IMR-90 (cell line): ENCODE measurements at regions not wholly inside any gene's neighbourhood (a gene's known extent, or its start where the extent isn't known, plus 50 kb on each side); places are given as distances from the start of the nearest gene placed in this dataset.

ENCODE experiments used
- ATAC-seq: fragments of 200-7000 bp; cut with Tn5 transposase; 2 replicates; pipeline ENCODE4 v1.9.1; 2020; ENCODE audit warnings: low read depth, mild to moderate bottlenecking, moderate library complexity
- BruUV-seq: library from RNA; stranded (reverse); fragments of 400-500 nt; replicated peaks from 2 replicates; lab custom pipeline; 2021; lab: Mats Ljungman, UMichigan
- CTCF ChIA-PET: fragments of 300-600 bp; formaldehyde crosslinking; extraction: SDS; loops from one replicate; lab custom pipeline; 2021; ENCODE audit warnings: antibody characterized with exemption; lab: Yijun Ruan, JAX
- POLR2A ChIA-PET: fragments of 300-600 bp; sonication (Branson Sonifier 250); formaldehyde crosslinking; loops from one replicate; lab custom pipeline; 2022; ENCODE audit warnings: antibody characterized with exemption; ENCODE audit not compliant: unreplicated experiment; lab: Charles Lee
- DNase-seq: peaks from one replicate; pipeline ENCODE4 v3.0.0; 2013
- H2AFZ ChIP-seq: replicated peaks from 2 replicates; pipeline ENCODE3; 2013; ENCODE audit warnings: low read length, mild to moderate bottlenecking; ENCODE audit not compliant: poor library complexity
- H2AK5ac ChIP-seq: 2 replicates; pipeline ENCODE4 v1.6.1; 2013; ENCODE audit warnings: low read depth, low read length, inconsistent platforms
- H2AK9ac ChIP-seq: replicated peaks from 2 replicates; pipeline ENCODE3; 2013; ENCODE audit warnings: mild to moderate bottlenecking, low read depth, low read length, moderate library complexity; ENCODE audit not compliant: poor library complexity
- H2BK120ac ChIP-seq: 2 replicates; pipeline ENCODE4 v1.6.1; 2013; ENCODE audit warnings: low read depth, low read length, inconsistent platforms
- H2BK15ac ChIP-seq: 3 replicates; pipeline ENCODE4 v1.6.1; 2013; ENCODE audit warnings: low read depth, low read length, inconsistent platforms
- H2BK20ac ChIP-seq: 2 replicates; pipeline ENCODE4 v1.6.1; 2013; ENCODE audit warnings: low read depth, mild to moderate bottlenecking, inconsistent platforms, low read length, moderate library complexity
- H2BK5ac ChIP-seq: 2 replicates; pipeline ENCODE4 v1.6.1; 2013; ENCODE audit warnings: mild to moderate bottlenecking, low read depth, low read length, inconsistent platforms; ENCODE audit not compliant: poor library complexity, severe bottlenecking
- H3K14ac ChIP-seq: replicated peaks from 2 replicates; pipeline ENCODE4 v1.6.1; 2013; ENCODE audit warnings: low read depth, low read length, inconsistent platforms
- H3K18ac ChIP-seq: 2 replicates; pipeline ENCODE4 v1.6.1; 2013; ENCODE audit warnings: low read depth, low read length, control low read depth
- H3K23ac ChIP-seq: 2 replicates; pipeline ENCODE4 v1.6.1; 2013; ENCODE audit warnings: low read depth, low read length, inconsistent platforms
- H3K27ac ChIP-seq: 2 replicates; pipeline ENCODE4 v1.5.1; 2013; ENCODE audit warnings: mild to moderate bottlenecking, control low read depth, low read length; ENCODE audit not compliant: insufficient read depth
- H3K27me3 ChIP-seq: 2 replicates; pipeline ENCODE4 v1.6.1; 2013; ENCODE audit warnings: low read length; ENCODE audit not compliant: control insufficient read depth, insufficient read depth
- H3K36me3 ChIP-seq: 2 replicates; pipeline ENCODE4 v1.6.1; 2013; ENCODE audit warnings: low read length, mixed read lengths; ENCODE audit not compliant: control insufficient read depth, insufficient read depth
- H3K4ac ChIP-seq: 2 replicates; pipeline ENCODE4 v1.6.1; 2013; ENCODE audit warnings: low read depth, low read length, inconsistent platforms
- H3K4me1 ChIP-seq: 2 replicates; pipeline ENCODE4 v1.6.1; 2013; ENCODE audit warnings: low read length, mixed read lengths; ENCODE audit not compliant: control insufficient read depth, insufficient read depth
- H3K4me2 ChIP-seq: 2 replicates; pipeline ENCODE4 v1.6.1; 2013; ENCODE audit warnings: low read depth, mild to moderate bottlenecking, control low read depth, low read length, moderate library complexity
- H3K4me3 ChIP-seq: 2 replicates; pipeline ENCODE4 v1.5.1; 2013; ENCODE audit warnings: low read depth, mild to moderate bottlenecking, control low read depth, low read length, moderate library complexity; ENCODE audit not compliant: insufficient read depth
- H3K56ac ChIP-seq: 2 replicates; pipeline ENCODE4 v1.6.1; 2013; ENCODE audit warnings: low read length, inconsistent platforms; ENCODE audit not compliant: insufficient read depth; ENCODE audit errors: extremely low read depth
- H3K79me1 ChIP-seq, 2 experiments: 2 replicates each; pipeline ENCODE4 v1.6.1; 2013; ENCODE audit warnings: low read length in 2 of 2, inconsistent platforms in 1 of 2, low read depth in 1 of 2
- H3K9ac ChIP-seq: 2 replicates; pipeline ENCODE4 v1.6.1; 2013; ENCODE audit warnings: low read depth, low read length, control low read depth
- H3K9me1 ChIP-seq: 2 replicates; pipeline ENCODE4 v1.6.1; 2013; ENCODE audit warnings: low read length, inconsistent platforms; ENCODE audit not compliant: insufficient read depth
- H3K9me3 ChIP-seq: 2 replicates; pipeline ENCODE4 v1.6.1; 2013; ENCODE audit warnings: low read length; ENCODE audit not compliant: control insufficient read depth, insufficient read depth
- H4K20me1 ChIP-seq: 2 replicates; pipeline ENCODE4 v1.6.1; 2013; ENCODE audit warnings: low read length, inconsistent platforms; ENCODE audit not compliant: insufficient read depth
- H4K5ac ChIP-seq: 2 replicates; pipeline ENCODE4 v1.6.1; 2013; ENCODE audit warnings: mild to moderate bottlenecking, low read depth, low read length, control low read depth
- H4K8ac ChIP-seq, 2 experiments: 2 replicates each; pipeline ENCODE4 v1.6.1; 2013; ENCODE audit warnings: low read depth in 2 of 2, low read length in 2 of 2, control low read depth in 1 of 2, inconsistent platforms in 1 of 2
- H4K91ac ChIP-seq: 2 replicates; pipeline ENCODE4 v1.6.1; 2013; ENCODE audit warnings: low read depth, low read length, inconsistent platforms; ENCODE audit not compliant: insufficient read depth
- BHLHE40 ChIP-seq: fragments of 150-350 bp; IDR thresholded peaks from 2 replicates; pipeline ENCODE4 v1.6.1; 2016; ENCODE audit warnings: mild to moderate bottlenecking, low read depth, low read length
- CEBPB ChIP-seq: IDR thresholded peaks from 2 replicates; pipeline ENCODE4 v1.6.1; 2012; ENCODE audit warnings: low read depth, low read length, improper control_type of control experiment
- CHD1 ChIP-seq: IDR thresholded peaks from 2 replicates; pipeline ENCODE4 v1.6.1; 2012; ENCODE audit warnings: low read depth, low read length, improper control_type of control experiment
- CTCF ChIP-seq: conservative IDR thresholded peaks from 2 replicates; pipeline ENCODE4 v1.5.1; 2012; ENCODE audit warnings: mild to moderate bottlenecking, low read depth, low read length, improper control_type of control experiment
- ELK1 ChIP-seq: fragments of 150-350 bp; IDR thresholded peaks from 2 replicates; pipeline ENCODE4 v1.6.1; 2016; ENCODE audit warnings: low read depth, mild to moderate bottlenecking, low read length, moderate library complexity, borderline replicate concordance
- FOS ChIP-seq: fragments of 150-350 bp; IDR thresholded peaks from 2 replicates; pipeline ENCODE4 v1.6.1; 2016; ENCODE audit warnings: low read depth, low read length
- MAFK ChIP-seq: IDR thresholded peaks from 2 replicates; pipeline ENCODE4 v1.6.1; 2012; ENCODE audit warnings: low read depth, low read length, improper control_type of control experiment
- MAZ ChIP-seq: IDR thresholded peaks from 2 replicates; pipeline ENCODE4 v1.6.1; 2012; ENCODE audit warnings: low read depth, mild to moderate bottlenecking, low read length, improper control_type of control experiment, moderate library complexity, borderline replicate concordance
- MXI1 ChIP-seq: IDR thresholded peaks from 2 replicates; pipeline ENCODE4 v1.6.1; 2012; ENCODE audit warnings: low read depth, mild to moderate bottlenecking, low read length, moderate library complexity, borderline replicate concordance
- NFE2L2 ChIP-seq: fragments of 150-350 bp; IDR thresholded peaks from 2 replicates; pipeline ENCODE4 v1.6.1; 2016; ENCODE audit warnings: low read depth, mild to moderate bottlenecking, low read length
- POLR2A ChIP-seq: IDR thresholded peaks from 2 replicates; pipeline ENCODE4 v1.6.1; 2012; ENCODE audit warnings: mild to moderate bottlenecking, low read depth, low read length
- RAD21 ChIP-seq: IDR thresholded peaks from 2 replicates; pipeline ENCODE4 v1.6.1; 2012; ENCODE audit warnings: low read length, improper control_type of control experiment
- RCOR1 ChIP-seq: IDR thresholded peaks from 2 replicates; pipeline ENCODE4 v1.6.1; 2012; ENCODE audit warnings: mild to moderate bottlenecking, low read length, improper control_type of control experiment; ENCODE audit not compliant: insufficient replicate concordance
- RFX5 ChIP-seq: IDR thresholded peaks from 2 replicates; pipeline ENCODE4 v1.8.0; 2012; ENCODE audit warnings: low read depth, mild to moderate bottlenecking, low read length, moderate library complexity
- SMC3 ChIP-seq: fragments of 150-350 bp; IDR thresholded peaks from 2 replicates; pipeline ENCODE4 v1.6.1; 2016; ENCODE audit warnings: low read depth, mild to moderate bottlenecking, antibody characterized with exemption, low read length, moderate library complexity
- USF2 ChIP-seq: fragments of 150-350 bp; IDR thresholded peaks from 2 replicates; pipeline ENCODE4 v1.6.1; 2017; ENCODE audit warnings: mild to moderate bottlenecking, antibody characterized with exemption, low read length, low read depth
- whole genome bisulfite sequencing, 2 experiments: methylation state at CpG; one replicate each; pipeline versions ENCODE4 v1.1.5 to v1.1.7; 2013; ENCODE audit warnings: missing lambda C conversion rate in 2 of 2; ENCODE audit not compliant: insufficient read length in 1 of 2; ENCODE audit errors: extremely low coverage in 2 of 2; 5-methylcytosine and 5-hydroxymethylcytosine counted together
- dilution Hi-C: fragments of 300-500 bp; cut with HindIII; formaldehyde crosslinking; loops from one replicate; pipeline ENCODE4 v1.14.3; 2018; ENCODE audit warnings: low sequenced_read_pairs; ENCODE audit not compliant: unreplicated experiment
- in situ Hi-C: fragments of 300-500 bp; cut with MboI; formaldehyde crosslinking; loops from 3 replicates; pipeline ENCODE4 v1.14.3; 2019; ENCODE audit warnings: low sequenced_read_pairs, inconsistent platforms, mixed read lengths
- intact Hi-C: fragments of 100-400 bp; cut with micrococcal nuclease; formaldehyde crosslinking; loops from 2 replicates; pipeline ENCODE4 v1.10.0; 2022

GRCh38 chr14:83534995-83535394 is 1994.9 kb upstream of the FLRT2 start:
- no TSS peak for BruUV-seq
- POLR2A ChIA-PET, result no interaction called here
- WGBS, 2 experiments, result no CpG with 5 or more reads among the region's 1 CpG
- Histone ChIP-seq H2BK5ac (no peak overlapping the region), H2AK9ac (no peak overlapping the region), H4K8ac (no peak overlapping the region), H3K27me3 (no peaks in the 10 kb centered on the region), H2AK5ac (no peak overlapping the region), H3K9ac (no peak overlapping the region), H3K14ac (no peak overlapping the region), H4K20me1 (no peaks in the 10 kb centered on the region), H2AFZ (no peak overlapping the region), H3K79me1 (no peaks in the 10 kb centered on the region), H3K27ac (no peak overlapping the region), H3K4me2 (no peak overlapping the region), H3K4me3 (no peak overlapping the region), H4K91ac (no peak overlapping the region), H3K18ac (no peak overlapping the region), H3K4ac (no peak overlapping the region), H3K9me3 (no peaks in the 10 kb centered on the region), H3K9me1 (no peaks in the 10 kb centered on the region), H4K5ac (no peak overlapping the region), H2BK120ac (no peak overlapping the region), H3K56ac (no peak overlapping the region), H3K36me3 (no peaks in the 10 kb centered on the region), H2BK15ac (no peak overlapping the region), H3K23ac (no peak overlapping the region), H3K4me1 (no peaks in the 10 kb centered on the region), H2BK20ac (no peak overlapping the region)
- TF ChIP-seq USF2, result no peak
- TF ChIP-seq MXI1, result no peak
- TF ChIP-seq RAD21, result no peak
- TF ChIP-seq CTCF, result no peak
- no peak for TF ChIP-seq BHLHE40
- TF ChIP-seq CEBPB, result no peak
- no peak for TF ChIP-seq FOS
- no peak for TF ChIP-seq SMC3
- TF ChIP-seq POLR2A, result no peak
- no peak for TF ChIP-seq RFX5
- TF ChIP-seq NFE2L2, result no peak
- TF ChIP-seq RCOR1, result no peak
- no peak for TF ChIP-seq ELK1
- no peak for TF ChIP-seq CHD1
- TF ChIP-seq MAFK, result no peak
- TF ChIP-seq MAZ, result no peak
- ATAC-seq, result no peak
- no peak for DNase-seq
- dilution Hi-C loops, result no loop called here
- intact Hi-C loops, result no loop called here
- in situ Hi-C loops, result no loop called here
- CTCF ChIA-PET, result no interaction called here
